HG02759 (cell line): ENCODE measurements at regions not wholly inside any gene's neighbourhood (a gene's known extent, or its start where the extent isn't known, plus 50 kb on each side); places are given as distances from the start of the nearest gene placed in this dataset.
"Not testable (repeated sequence)": the region's sequence is repeated elsewhere in the genome, so short reads cannot be mapped to it uniquely, and the experiment has no call there.

Experiments
- ATAC-seq: cut with Tn5 transposase; IDR thresholded peaks from one replicate; pipeline ENCODE4 v1.9.1; 2021; ENCODE audit warnings: mild to moderate bottlenecking, moderate library complexity; ENCODE audit not compliant: unreplicated experiment

DNA sequence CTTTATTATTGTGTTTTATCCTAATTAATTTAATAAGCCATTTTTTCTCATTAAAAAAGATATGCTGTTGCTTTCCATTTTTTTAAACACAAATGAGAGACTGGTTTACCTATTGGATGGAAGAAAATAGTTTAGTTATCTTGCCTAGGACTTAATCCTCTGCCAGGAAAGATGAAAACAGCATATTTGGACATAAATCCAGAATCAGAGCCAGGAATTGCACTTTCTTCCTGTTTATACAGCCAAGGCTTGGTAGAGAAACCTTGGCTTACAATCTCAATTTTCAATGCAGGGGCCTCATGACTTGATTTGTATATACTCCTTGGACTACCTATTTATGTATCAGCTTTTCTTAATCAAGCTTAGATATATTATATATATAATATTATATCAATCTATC is 618.8 kb upstream of the SEMA3D start:
- ATAC-seq = no peak

DNA sequence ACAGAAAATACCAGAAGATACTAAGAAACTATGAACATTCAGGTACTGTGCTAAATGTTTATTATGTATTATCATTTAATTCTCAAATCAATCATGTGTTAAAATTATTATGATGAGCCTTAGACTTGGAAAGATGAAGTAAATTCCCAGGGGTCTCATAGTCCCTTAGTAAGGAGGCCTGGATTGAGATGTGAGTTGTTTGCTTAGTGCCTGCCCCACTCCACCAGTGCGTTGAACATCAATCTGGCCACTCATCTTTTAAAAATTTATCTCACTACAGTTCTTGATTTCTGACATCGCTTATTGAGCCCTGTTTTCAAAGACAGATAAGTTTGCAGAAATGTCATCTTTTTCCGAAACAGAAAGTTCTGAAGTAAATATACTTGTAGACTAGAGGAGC is 618.4 kb upstream of the SEMA3D start:
- no peak for ATAC-seq

DNA sequence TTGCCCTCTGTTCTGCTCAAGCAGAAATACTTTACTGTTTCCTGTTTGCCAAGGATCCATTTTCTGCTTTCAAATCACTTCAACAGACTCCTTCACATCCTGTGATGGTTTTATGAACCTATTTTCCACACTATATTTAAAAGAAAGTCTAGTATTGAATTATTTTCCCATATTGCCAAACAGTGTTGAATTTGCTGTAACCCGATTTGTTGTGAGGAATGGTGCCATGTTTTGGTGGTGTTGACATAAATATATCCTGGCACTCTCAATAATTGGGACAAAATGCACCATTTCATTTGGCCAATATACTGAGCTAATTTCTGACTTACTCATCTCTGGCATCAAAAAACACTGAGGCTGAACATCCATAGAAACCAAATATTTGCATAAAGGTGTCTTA is 615.4 kb upstream of the SEMA3D start:
- no peak for ATAC-seq

DNA sequence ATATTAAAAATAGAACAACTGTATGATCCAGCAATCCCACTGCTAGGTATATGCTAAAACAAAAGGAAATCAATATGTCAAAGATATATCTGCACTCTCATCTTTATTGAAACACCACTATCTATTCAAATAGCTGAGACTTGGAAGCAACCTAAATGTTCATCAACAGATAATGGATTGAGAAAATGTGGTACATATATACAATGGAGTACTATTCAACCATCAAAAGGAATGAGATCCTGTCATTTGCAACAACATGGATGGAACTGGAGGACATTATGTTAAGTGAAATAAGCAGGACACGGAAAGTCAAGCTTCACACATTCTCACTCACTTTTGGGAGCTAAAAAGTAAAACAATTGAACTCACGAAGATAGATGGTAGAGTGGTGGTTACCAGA is 610.1 kb upstream of the SEMA3D start:
- ATAC-seq = no peak

DNA sequence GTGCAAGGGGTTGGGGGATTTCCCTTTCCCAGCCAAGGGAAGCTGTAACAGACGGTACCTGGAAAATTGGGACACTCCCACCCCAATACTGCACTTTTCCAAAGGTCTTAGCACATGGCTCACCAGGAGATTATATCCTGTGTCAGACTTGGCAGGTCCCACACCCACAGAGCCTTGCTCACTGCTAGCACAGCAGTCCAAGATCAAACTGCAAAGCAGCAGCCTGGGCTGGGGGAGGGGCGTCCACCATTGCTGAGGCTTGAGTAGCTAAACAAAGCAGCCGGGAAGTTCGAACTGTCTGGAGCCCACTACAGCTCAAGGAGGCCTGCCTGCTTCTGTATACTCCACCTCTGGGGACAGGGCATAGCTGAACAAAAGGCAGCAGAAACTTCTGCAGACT is 604.2 kb upstream of the SEMA3D start:
- not testable (repeated sequence) for ATAC-seq

DNA sequence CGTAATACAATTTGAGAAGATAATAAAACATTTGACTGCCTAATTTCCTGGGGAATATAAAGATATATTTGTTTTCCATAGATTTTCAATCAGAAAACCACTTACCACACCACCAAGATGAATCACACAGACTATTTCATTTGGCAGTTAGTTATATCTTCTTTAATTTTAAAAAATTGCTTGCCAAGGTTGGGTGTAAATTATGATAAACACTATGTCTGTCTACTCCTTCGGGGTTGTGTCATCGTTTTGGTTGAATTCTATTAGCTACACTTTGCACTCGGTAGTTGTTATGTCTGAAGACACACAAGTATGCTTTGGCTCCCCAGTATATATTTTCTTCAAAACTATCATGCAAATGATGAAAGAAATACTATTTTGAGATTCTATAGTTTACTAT is 594.8 kb upstream of the SEMA3D start:
- no peak for ATAC-seq

DNA sequence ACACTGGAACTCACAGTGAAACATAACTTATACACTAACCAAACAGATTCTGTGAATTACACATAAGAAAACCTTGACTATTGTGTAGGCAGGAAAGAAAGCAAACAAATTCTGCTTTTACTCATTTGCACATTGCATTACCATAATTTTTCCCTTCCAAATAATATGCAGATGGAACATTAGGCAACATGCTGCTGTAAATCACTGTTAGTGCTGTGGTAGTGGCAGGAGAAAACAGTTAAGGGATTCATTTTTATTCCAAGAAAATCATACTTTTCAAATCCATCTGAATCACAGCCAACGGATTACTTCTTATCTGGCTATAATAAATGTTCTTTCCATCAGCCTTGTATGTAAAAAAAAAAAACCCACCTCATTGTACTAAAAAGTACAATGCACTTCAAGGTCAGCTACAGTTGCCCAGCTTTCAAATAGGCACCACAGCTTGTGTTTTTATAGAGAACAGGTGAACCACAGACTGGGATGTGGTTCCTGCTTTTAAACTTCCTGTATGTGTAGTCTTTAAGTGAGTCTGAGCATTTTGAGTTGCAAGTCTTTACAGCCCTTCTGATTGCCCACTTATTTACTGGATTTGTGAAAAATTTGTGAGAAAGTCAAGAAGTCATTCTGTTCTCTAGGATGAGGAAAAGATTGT is 590.0 kb upstream of the SEMA3D start:
- no peak for ATAC-seq

DNA sequence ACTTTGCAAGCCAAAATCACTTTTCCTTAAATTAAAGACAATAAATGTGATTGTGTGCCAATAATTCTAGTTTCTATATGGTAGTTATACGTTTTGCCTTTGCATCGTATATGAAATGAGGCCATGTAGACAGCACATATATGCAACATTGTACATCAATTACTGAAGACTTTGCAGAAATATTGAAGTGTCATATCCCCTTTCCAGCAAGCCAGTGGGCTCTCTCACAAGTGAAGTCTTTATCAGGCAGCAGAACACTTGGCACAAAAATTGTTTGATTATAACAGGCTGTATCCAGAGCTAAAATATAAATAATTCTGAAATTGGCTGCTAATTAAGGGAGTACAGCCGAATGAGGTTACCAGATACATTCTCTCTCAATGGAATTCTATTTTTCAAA is 588.6 kb upstream of the SEMA3D start:
- ATAC-seq = no peak

DNA sequence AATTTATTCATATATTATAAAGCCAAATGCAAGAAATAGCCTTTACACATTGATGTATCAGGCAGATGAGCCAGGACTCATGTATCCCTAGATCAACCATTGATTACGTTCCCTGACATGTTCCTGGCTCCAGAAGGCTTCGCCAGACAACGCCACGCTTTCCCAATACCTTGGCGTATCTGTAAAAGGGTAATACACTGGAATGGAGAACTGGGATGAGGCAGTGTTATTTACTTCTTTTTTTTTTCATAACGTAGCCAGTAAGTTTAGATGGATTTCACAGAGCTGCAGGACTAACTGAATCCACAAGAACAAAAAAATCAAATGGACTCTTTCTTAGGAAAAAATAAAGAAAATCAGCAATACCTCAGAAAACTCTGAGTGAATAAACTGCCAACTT is 588.1 kb upstream of the SEMA3D start:
- no peak for ATAC-seq

DNA sequence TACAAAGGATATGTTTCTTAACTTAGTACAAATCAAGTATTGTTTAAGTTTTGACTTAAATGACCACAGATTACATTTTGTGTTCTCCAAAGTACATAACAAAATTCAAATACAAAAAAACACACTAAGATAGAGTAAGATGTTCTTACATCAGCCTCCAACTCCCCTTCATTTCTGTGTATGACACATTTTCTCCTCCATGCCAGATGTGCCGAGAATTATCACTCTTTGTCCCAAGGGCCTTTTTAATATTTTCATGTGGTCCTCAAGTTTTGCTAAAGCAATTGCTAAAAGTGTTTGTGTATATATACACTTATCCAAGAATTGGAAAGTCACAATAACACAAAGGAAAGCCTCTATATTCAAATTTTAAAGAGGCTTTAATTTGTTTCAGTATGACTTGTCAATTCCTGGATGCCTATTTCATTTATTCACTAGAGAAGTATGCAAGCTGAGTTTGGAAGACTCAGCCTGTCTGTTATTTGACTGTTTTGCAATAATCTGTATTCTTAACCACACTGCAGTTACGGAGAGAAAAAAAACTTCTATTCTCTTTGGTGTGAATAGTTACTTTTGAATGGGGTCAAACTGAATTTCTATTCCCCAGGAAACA is 586.4 kb upstream of the SEMA3D start:
- ATAC-seq = no peak

DNA sequence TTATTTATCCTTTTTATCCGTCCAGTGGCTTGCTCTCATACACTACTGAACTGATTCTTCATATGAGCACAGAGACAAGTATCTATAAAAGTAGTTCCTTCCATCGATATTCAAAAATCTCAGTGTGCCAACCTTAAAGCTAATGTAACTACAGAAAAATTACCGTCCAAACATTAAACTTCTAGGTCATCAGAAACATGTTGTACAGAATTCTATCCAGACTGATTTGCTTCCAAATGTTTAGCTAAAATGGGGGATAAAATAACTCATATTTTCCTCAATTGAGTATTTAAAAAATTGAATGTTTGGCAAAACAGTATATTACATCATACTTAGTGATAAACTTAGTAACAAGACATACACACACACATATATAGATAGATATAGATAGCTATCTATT is 584.7 kb upstream of the SEMA3D start:
- no peak for ATAC-seq

DNA sequence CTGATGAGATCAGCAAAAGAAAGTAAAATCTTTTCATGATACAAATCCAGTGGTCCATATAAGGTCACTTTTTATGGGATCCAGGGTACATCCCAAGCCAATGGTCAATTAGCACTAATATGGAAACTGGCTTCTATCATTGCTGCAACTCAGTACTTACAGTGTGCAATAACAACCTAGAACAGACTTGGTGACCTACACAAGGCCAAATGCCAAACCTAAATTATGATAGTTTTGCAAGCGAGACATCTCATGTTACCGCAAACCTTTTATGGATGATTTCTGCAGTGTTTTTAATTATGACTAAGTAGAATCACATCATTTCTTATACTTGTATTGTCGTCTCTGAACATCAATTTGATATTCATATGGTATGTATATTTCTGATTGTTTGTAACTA is 583.5 kb upstream of the SEMA3D start:
- no peak for ATAC-seq

DNA sequence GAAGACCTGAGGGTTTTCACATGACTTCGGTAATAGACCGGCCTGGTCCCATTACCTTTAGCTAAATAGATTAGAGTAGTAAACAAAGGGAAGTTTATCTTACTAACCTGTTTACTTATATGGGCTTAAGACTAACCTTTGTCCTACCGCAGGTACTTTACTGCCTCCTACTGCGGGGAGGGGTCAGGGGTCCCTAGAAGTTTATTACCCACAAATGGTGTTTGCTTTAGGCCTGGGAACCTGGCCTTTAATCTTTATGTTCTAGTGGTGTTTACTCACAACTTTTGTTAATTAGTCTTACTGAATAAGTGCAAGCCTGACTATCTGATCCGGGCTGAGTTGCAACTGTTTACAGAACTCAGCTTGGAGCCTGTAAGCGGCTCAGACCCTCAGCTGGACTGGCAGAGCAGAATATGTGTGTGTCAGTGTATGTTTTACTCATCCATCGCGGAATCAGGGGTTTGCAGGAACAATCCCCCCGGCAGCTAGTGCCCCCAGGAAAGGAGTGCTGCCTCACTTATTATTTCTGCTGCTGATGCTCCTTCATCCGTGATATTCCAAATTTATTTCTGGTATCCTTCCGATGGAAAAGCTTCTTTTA is 578.9 kb upstream of the SEMA3D start:
- no peak for ATAC-seq

DNA sequence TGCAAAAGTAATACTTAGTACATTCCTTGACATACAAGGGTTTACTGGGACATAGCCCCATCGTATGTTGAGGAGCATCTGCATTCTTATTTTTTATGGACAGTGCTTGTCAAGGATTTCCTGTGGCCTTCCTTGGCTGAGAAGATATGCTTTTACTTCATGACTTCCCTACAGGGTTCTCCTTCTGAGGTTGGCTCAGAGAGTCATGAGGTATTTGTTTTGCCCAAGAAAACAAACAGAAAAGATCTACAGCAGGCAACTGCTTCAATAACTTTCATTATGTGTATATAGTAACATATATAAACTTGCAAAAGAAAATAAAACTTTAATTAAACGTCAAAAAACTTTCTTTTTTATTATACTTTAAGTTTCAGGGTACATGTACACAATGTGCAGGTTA is 577.2 kb upstream of the SEMA3D start:
- ATAC-seq = no peak

DNA sequence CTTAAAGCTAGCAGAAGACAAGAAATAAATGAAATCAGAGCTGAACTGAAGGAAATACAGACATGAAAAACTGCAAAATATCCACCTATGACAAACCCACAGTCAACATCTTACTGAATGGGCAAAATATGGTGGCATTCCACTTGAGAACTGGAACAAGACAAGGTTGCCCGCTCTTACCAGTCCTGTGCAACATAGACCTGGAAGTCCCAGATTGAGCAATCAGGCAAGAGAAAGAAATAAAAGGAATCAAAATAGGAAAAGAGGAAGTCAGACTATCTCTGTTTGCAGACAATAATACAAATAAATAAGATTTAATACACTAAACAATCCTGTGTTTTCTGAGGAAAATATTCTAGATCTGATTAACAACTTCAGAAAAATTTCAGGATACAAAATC is 570.5 kb upstream of the SEMA3D start:
- ATAC-seq = no peak

DNA sequence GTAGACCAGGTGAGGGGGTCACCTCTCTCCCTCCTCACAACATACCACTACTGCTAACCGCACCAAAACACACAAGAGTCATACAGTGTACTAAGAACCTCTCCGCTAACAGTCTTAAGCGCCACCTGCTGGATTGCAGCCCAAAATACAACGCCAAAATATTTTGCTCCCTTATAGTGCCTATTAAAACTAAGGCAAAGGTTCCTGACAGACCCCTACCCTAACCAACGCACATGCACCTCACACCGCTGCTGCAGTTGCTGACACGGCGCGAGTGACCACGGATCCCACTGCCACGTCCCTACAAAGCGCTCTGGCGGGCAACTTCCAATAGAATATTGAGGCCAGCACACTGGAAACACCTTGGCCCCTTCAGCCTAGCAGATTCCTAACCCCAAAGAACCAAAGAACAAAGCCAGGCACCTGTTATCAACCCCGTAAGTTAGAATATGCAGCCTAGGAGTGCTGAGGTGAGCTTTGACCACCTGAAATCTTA is 563.6 kb upstream of the SEMA3D start:
- ATAC-seq = peak; percentile 98

DNA sequence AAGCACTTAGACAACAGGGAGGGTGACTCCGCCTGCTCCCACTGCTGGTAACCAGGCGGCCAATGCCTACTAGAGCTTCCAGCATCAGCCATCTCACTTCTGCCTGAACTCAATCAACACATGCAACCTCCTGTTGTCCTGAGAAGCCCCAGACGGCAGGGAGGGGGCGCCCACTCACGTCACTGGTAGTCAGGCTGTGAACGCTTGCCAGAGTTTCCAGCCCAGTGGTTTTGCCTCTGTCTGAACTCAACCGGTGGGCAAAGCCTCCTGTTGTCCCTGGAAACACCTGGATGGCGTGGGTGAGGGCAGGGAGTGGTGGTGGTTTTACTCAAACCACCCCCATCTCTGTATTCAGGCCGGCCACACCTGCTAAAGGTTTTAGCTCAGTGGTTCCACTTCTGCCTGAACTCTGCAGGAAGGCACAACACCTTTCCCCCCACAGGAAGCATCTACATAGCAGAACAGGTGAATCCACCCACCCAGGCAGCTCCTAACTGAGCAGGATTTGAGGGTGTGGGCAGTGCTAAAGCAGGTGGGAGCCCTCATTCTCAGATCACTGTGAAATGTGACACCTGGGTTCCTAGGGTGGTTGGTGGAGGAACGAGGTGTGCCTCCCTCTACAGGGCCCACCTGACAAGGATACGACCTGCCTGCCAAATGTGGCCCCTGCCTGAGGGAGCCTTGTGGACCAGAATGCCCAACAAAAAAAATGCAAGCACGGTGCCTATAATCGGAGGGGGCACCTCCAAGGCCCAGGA is 563.0 kb upstream of the SEMA3D start:
- ATAC-seq = peak; percentile 45

DNA sequence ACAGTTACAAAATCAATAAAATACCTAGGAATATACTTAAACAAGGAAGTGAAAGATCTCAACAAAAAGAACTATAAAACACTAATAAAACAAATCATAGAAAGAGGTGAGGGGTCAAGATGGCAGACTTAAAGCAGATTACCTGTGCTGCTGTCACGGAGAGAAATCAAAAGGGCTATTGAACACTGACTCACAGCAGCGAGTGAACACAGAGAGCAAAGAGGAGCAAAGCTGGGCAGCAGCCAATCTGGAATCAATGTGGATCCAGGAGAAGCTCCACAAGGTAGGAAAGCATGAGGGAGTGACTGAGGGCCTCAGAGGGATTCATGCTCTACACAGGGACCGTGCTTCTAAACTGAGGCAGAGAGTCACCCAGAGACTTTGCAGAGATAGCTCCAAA is 562.0 kb upstream of the SEMA3D start:
- ATAC-seq = no peak

DNA sequence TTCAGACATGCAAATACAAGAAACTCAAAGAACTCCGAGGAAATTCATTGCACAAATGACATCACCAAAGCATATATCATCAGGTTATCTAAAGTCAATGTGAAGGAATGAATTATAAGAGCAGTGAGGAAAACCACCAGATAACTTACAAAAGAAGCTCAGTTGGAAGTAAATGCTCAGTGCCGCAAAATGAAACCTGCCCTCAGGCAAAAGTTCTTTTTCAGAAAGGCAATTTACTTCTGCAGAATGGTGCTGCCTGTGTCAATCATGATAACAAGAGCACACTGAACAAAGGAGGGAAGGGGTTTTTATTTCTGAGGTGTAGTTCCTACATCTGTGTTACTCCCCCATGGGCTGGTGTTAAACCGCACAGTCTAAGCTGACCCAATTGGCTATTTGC is 550.6 kb upstream of the SEMA3D start:
- ATAC-seq = no peak

DNA sequence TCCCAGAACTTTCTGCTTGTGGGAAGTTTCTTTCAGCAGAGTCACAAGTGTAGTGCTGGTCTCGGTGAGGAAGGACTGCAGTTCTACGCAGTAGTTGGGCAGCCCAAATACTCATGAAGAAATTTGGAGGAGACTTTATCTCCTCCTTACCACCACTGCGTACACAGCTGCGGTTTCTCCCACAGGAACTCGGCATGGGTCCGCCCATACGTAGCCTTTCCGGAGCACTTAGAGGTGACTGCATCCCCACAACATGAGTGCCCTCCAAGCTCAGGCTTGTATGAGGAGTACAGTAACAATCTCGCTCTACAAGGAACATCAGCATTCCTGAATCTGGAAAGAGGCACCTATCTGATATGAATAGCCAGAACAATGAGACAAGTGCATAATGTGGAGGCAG is 549.2 kb upstream of the SEMA3D start:
- ATAC-seq = no peak

DNA sequence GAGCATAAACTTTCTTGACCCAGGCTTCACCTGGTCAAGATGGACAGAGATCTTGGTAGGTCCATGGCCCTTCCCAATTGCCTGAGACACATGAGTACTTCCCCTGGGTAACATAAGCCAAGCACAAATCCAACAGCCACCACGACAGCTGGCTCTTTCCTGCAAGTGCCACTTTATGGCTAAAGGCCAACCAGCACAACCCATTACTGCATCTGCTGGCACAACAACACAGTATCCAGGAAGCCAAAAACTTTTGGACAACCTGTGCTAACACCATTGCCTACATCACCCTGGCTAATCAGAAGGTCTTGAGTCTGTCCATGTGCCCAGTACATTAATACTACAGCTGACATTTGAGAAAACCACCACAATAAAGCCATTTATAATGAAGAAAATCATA is 548.0 kb upstream of the SEMA3D start:
- ATAC-seq = no peak
